Kidney (tissue), 13 donors: ENCODE measurements at regions not wholly inside any gene's neighbourhood (a gene's known extent, or its start where the extent isn't known, plus 50 kb on each side); places are given as distances from the start of the nearest gene placed in this dataset.
"Not testable (repeated sequence)": the region's sequence is repeated elsewhere in the genome, so short reads cannot be mapped to it uniquely, and the experiment has no call there.

ENCODE experiments used
- DNase-seq, 5 donors: peaks; one replicate each; pipeline ENCODE4 v3.0.0-alpha.2; 2013 to 2020
- FAIRE-seq: peaks from 2 replicates; lab custom pipeline; 2012; peaks lifted over from hg19 to GRCh38; lab: Jason Lieb, UNC
- H3K27ac ChIP-seq, 2 donors: one replicate each; pipeline ENCODE4 v1.7.0; 2013; ENCODE audit warnings: low read depth in 2 of 2, low read length in 2 of 2, inconsistent platforms in 1 of 2
- H3K27me3 ChIP-seq: one replicate; pipeline ENCODE4 v1.7.1; 2013; ENCODE audit warnings: low read length, inconsistent platforms; ENCODE audit not compliant: control insufficient read depth, insufficient read depth
- H3K36me3 ChIP-seq, 3 donors: one replicate each; pipeline versions ENCODE4 v1.7.0 to v1.7.1; 2013; ENCODE audit warnings: low read length in 3 of 3, control low read depth in 1 of 3, inconsistent platforms in 1 of 3; ENCODE audit not compliant: insufficient read depth in 3 of 3, control insufficient read depth in 2 of 3
- H3K4me1 ChIP-seq, 3 donors: one replicate each; pipeline versions ENCODE4 v1.7.0 to v1.7.1; 2013; ENCODE audit warnings: low read length in 3 of 3, inconsistent platforms in 1 of 3, low read depth in 1 of 3; ENCODE audit not compliant: control insufficient read depth in 2 of 3, insufficient read depth in 2 of 3
- H3K4me3 ChIP-seq, 3 donors: one replicate each; pipeline versions ENCODE4 v1.7.0 to v1.8.1; 2013; ENCODE audit warnings: low read length in 3 of 3, control low read depth in 1 of 3, inconsistent platforms in 1 of 3
- H3K9ac ChIP-seq, 3 donors: one replicate each; pipeline versions ENCODE4 v1.7.0 to v1.7.1; 2013; ENCODE audit warnings: low read length in 3 of 3, control low read depth in 1 of 3, inconsistent platforms in 1 of 3
- H3K9me3 ChIP-seq, 3 donors: one replicate each; pipeline versions ENCODE4 v1.7.0 to v1.7.1; 2013; ENCODE audit warnings: low read length in 3 of 3, control low read depth in 1 of 3, inconsistent platforms in 1 of 3; ENCODE audit not compliant: control insufficient read depth in 2 of 3, insufficient read depth in 1 of 3
- intact Hi-C: fragments of 100-400 bp; cut with DNase I; formaldehyde crosslinking; loops from one replicate; pipeline ENCODE4 v1.11.1; 2022
- TF ChIP-seq, protein P1 (sequence below): IDR thresholded peaks from 3 replicates; pipeline ENCODE4 v1.5.1; 2012; ENCODE audit warnings: mild to moderate bottlenecking, moderate library complexity, borderline replicate concordance; ENCODE audit not compliant: insufficient read depth; ENCODE audit errors: extremely low read depth
- donor health status: control.
- donor health status: control.
- donor health status: control.
- donor health status: control.
- donor health status: control.
- donor health status: DM: yes; HTN: yes; CAD: no.
- donor health status: Normal renal cell carcinoma (clear cell type).

DNA sequence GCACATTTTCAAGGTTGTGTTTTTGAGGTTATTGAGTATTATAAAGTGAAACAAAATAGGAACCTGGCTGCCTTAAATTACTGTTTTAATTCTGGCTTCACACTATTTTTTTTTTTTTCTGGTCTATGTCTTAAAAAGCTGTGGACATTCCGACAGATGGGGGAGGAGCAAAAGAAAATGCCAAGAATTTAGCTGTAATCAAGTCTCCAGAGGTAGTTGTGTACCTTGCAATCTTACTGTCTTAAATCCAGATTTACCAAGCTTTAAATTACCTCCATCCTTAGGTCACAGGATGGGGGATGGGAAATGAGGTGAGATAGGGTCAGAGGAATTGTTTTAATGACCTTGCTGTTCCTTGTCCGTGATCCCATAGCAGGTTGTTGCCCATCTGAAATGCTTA is 182.8 kb downstream of the UTRN start:
- Histone ChIP-seq H3K4me3 (no peak overlapping the region), H3K36me3 (peaks cover 0 to 6% (median 4%) of the 10 kb centered on the region in 3 donors), H3K27me3 (no peaks in the 10 kb centered on the region), H3K9ac (no peak overlapping the region), H3K27ac (no peak overlapping the region), H3K4me1 (peaks cover 0 to 2% (median 0%) of the 10 kb centered on the region in 3 donors), H3K9me3 (no peaks in the 10 kb centered on the region)
- intact Hi-C loops: no loop called here
- peak in 3 of 5 donors; percentile 16 to 73 (median 52) for DNase-seq
- FAIRE-seq: no peak
- TF ChIP-seq, protein P1, sequence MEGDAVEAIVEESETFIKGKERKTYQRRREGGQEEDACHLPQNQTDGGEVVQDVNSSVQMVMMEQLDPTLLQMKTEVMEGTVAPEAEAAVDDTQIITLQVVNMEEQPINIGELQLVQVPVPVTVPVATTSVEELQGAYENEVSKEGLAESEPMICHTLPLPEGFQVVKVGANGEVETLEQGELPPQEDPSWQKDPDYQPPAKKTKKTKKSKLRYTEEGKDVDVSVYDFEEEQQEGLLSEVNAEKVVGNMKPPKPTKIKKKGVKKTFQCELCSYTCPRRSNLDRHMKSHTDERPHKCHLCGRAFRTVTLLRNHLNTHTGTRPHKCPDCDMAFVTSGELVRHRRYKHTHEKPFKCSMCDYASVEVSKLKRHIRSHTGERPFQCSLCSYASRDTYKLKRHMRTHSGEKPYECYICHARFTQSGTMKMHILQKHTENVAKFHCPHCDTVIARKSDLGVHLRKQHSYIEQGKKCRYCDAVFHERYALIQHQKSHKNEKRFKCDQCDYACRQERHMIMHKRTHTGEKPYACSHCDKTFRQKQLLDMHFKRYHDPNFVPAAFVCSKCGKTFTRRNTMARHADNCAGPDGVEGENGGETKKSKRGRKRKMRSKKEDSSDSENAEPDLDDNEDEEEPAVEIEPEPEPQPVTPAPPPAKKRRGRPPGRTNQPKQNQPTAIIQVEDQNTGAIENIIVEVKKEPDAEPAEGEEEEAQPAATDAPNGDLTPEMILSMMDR: no peak

DNA sequence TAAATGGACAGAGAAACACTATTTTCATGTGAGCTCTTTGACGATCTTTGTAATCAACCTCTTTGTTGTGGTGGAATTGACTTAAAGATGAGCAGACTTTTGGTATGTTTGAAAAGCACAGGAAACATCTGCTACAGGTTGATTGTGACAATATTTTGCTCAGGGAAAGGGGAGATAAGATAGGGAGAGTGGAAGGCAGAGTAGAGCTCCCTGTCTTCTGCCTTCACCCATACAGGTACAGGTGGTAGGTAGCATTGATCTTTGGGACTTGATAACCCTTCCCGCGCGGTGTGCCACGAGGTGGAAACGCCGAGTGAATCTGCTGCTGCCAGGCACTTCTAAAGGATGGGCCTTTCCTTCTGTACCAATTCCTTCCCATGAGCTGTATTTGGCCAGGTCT is 183.6 kb downstream of the UTRN start:
- intact Hi-C loops: no loop called here
- no peak overlapping the region for H3K4me3 ChIP-seq
- H3K9ac ChIP-seq: no peak overlapping the region
- FAIRE-seq (no peak), DNase-seq (no peak)
- peaks cover 0 to 8% (median 2%) of the 10 kb centered on the region in 3 donors for H3K36me3 ChIP-seq
- no peaks in the 10 kb centered on the region for H3K9me3 ChIP-seq
- H3K4me1 ChIP-seq: peaks cover 0 to 2% (median 0%) of the 10 kb centered on the region in 3 donors
- no peak overlapping the region for H3K27ac ChIP-seq
- H3K27me3 ChIP-seq: no peaks in the 10 kb centered on the region
- TF ChIP-seq, protein P1: no peak

DNA sequence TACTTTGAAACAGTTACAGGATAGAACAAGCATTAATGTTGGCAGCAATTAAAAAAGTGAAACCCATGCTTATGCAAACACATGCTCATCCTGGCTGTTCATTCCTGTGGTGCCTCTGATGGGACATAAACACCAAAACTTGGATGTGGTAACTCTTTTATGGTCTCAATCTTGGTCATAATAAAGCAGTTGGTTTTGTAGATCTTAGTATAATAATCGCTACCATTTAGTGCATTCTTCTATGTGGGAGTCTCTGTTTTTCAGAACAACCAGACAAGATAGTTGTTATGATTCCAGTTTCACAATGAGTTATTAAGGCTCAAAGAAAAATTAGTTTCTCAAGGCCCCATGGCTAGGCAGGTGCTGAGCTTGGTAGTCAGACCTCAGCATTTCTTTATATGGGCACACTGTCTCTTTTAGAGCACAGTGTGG is 184.0 kb downstream of the UTRN start:
- Histone ChIP-seq H3K4me3 (no peak overlapping the region), H3K4me1 (peaks cover 0 to 2% (median 0%) of the 10 kb centered on the region in 3 donors), H3K9me3 (no peaks in the 10 kb centered on the region), H3K27ac (no peak overlapping the region), H3K27me3 (no peaks in the 10 kb centered on the region), H3K36me3 (peaks cover 0 to 9% (median 2%) of the 10 kb centered on the region in 3 donors), H3K9ac (no peak overlapping the region)
- TF ChIP-seq, protein P1: no peak
- intact Hi-C loops: no loop called here
- DNase-seq (no peak), FAIRE-seq (no peak)

DNA sequence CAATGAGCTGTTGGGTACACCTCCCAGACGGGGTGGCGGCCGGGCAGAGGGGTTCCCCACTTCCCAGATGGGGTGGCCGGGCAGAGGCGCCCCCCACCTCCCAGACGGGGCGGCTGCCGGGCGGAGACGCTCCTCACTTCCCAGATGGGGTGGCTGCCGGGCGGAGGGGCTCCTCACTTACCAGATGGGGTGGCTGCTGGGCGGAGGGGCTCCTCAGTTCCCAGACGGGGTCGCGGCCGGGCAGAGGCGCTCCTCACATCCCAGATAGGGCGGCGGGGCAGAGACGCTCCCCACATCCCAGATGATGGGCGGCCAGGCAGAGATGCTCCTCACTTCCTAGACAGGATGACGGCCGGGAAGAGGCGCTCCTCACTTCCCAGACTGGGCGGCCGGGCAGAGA is 185.1 kb downstream of the UTRN start:
- H3K9ac ChIP-seq, H3K27me3 ChIP-seq, FAIRE-seq, DNase-seq, H3K4me3 ChIP-seq, H3K27ac ChIP-seq, H3K4me1 ChIP-seq, H3K9me3 ChIP-seq: not testable (repeated sequence)
- H3K36me3 ChIP-seq: peaks cover 0 to 15% (median 5%) of the 10 kb centered on the region in 3 donors
- intact Hi-C loops: loop anchor here (10.0 kb wide), 1 partner anchor 165 kb away; no protein-coding TSS in a partner anchor
